Gastrocnemius medialis (tissue), 4 donors: ENCODE measurements at regions not wholly inside any gene's neighbourhood (a gene's known extent, or its start where the extent isn't known, plus 50 kb on each side); places are given as distances from the start of the nearest gene placed in this dataset.

Source experiments
- CTCF ChIP-seq, 5 experiments: fragments of 450-650 bp in 3 of 5; fragments of 200-600 bp in 2 of 5; sonication (generic) in 2 of 5; IDR thresholded peaks in 4 of 5; conservative IDR thresholded peaks in 1 of 5; 1 replicate in 4 of 5; 2 replicates in 1 of 5; pipeline ENCODE4 v1.5.1; 2016 to 2019; ENCODE audit warnings: antibody characterized with exemption in 5 of 5, mild to moderate bottlenecking in 3 of 5, moderate library complexity in 3 of 5
- POLR2A ChIP-seq, 2 donors: fragments of 450-650 bp; IDR thresholded peaks; one replicate each; pipeline ENCODE4 v1.6.1; 2017; ENCODE audit warnings: antibody characterized with exemption in 2 of 2, mild to moderate bottlenecking in 2 of 2, moderate library complexity in 2 of 2

- TF ChIP-seq CTCF (IDR thresholded peaks at IDR 0.05 in 4 of 5, conservative IDR thresholded peaks at IDR 0.05 in 1 of 5), result no peak
- no peak for TF ChIP-seq POLR2A (IDR thresholded peaks at IDR 0.05)
These were observed 204.8 kb upstream of the PIK3R1 start for GRCh38 chr5:68010740-68011139.
